WTC11 (cell line): ENCODE measurements at regions not wholly inside any gene's neighbourhood (a gene's known extent, or its start where the extent isn't known, plus 50 kb on each side); places are given as distances from the start of the nearest gene placed in this dataset.

ENCODE experiments used
- ATAC-seq: fragments of 200-7000 bp; cut with Tn5 transposase; 2 replicates; pipeline ENCODE4 v1.10.0; 2021; ENCODE audit warnings: mild to moderate bottlenecking, moderate library complexity
- CTCF ChIA-PET: fragments of 300-600 bp; sonication (Branson Sonifier 250); formaldehyde crosslinking; loops from one replicate; lab custom pipeline; 2021; ENCODE audit warnings: antibody characterized with exemption; lab: Charles Lee
- POLR2A ChIA-PET: fragments of 350-600 bp; sonication (Branson Sonifier 250); formaldehyde crosslinking; loops from one replicate; lab custom pipeline; 2021; ENCODE audit warnings: antibody characterized with exemption; lab: Charles Lee
- DNase-seq: peaks from one replicate; pipeline ENCODE4 v3.0.0; 2021; ENCODE audit warnings: low spot score
- H3K27ac Mint-ChIP-seq: 2 replicates; pipeline ENCODE4 v1.8.0; 2021; ENCODE audit warnings: mixed read lengths
- H3K27me3 Mint-ChIP-seq: 2 replicates; pipeline ENCODE4 v1.8.0; 2021; ENCODE audit warnings: low read depth, mild to moderate bottlenecking, moderate library complexity, mixed read lengths
- H3K36me3 Mint-ChIP-seq: 2 replicates; pipeline ENCODE4 v1.8.0; 2021; ENCODE audit warnings: mixed read lengths
- H3K4me1 Mint-ChIP-seq: 2 replicates; pipeline ENCODE4 v1.8.0; 2022; ENCODE audit warnings: mixed read lengths
- H3K4me3 Mint-ChIP-seq: 2 replicates; pipeline ENCODE4 v1.8.0; 2021; ENCODE audit warnings: mild to moderate bottlenecking, moderate library complexity, mixed read lengths
- H3K9me3 Mint-ChIP-seq: 2 replicates; pipeline ENCODE4 v1.8.0; 2021; ENCODE audit warnings: mixed read lengths
- CREB1 ChIP-seq: sonication (generic); formaldehyde crosslinking; IDR thresholded peaks from 2 replicates; pipeline ENCODE4 v1.8.0; 2023; ENCODE audit warnings: mild to moderate bottlenecking, missing genetic modification reagents
- ESRRA ChIP-seq: sonication (generic); formaldehyde crosslinking; IDR thresholded peaks from 2 replicates; pipeline ENCODE4 v1.8.1; 2022; ENCODE audit warnings: mild to moderate bottlenecking, missing genetic modification reagents, borderline replicate concordance
- ETV6 ChIP-seq: sonication (generic); formaldehyde crosslinking; IDR thresholded peaks from 2 replicates; pipeline ENCODE4 v1.8.1; 2022; ENCODE audit warnings: mild to moderate bottlenecking, missing genetic modification reagents
- FOXJ3 ChIP-seq: sonication (generic); formaldehyde crosslinking; IDR thresholded peaks from 2 replicates; pipeline ENCODE4 v1.9.0; 2021; ENCODE audit warnings: missing genetic modification reagents, mild to moderate bottlenecking, borderline replicate concordance
- GTF2I ChIP-seq: fragments of 250-450 bp; sonication (Bioruptor Pico); conservative IDR thresholded peaks from 2 replicates; pipeline ENCODE4 v1.4.0; 2021; ENCODE audit warnings: mild to moderate bottlenecking
- PRRX2 ChIP-seq: fragments of 250-450 bp; sonication (Bioruptor Pico); IDR thresholded peaks from 2 replicates; pipeline ENCODE4 v1.8.0; 2021; ENCODE audit warnings: mild to moderate bottlenecking
- SMAD4 ChIP-seq: sonication (generic); formaldehyde crosslinking; IDR thresholded peaks from 2 replicates; pipeline ENCODE4 v1.8.0; 2022; ENCODE audit warnings: mild to moderate bottlenecking, missing genetic modification reagents
- SP1 ChIP-seq: sonication (generic); formaldehyde crosslinking; conservative IDR thresholded peaks from 2 replicates; pipeline ENCODE4 v1.8.1; 2022; ENCODE audit warnings: missing genetic modification reagents
- ZNF232 ChIP-seq: sonication (generic); formaldehyde crosslinking; IDR thresholded peaks from 2 replicates; pipeline ENCODE4 v1.8.0; 2022; ENCODE audit warnings: mild to moderate bottlenecking, missing genetic modification reagents
- ZNF416 ChIP-seq: fragments of 250-450 bp; sonication (Bioruptor Pico); IDR thresholded peaks from 2 replicates; pipeline ENCODE4 v1.9.0; 2021; ENCODE audit warnings: mild to moderate bottlenecking, inconsistent platforms
- ZNF423 ChIP-seq: fragments of 250-450 bp; sonication (Bioruptor Pico); IDR thresholded peaks from 2 replicates; pipeline ENCODE4 v2.1.2; 2022; ENCODE audit warnings: mild to moderate bottlenecking, moderate library complexity
- TF ChIP-seq, protein P1 (sequence below): fragments of 250-450 bp; sonication (Bioruptor Pico); IDR thresholded peaks from 2 replicates; pipeline ENCODE4 v1.9.0; 2021; ENCODE audit warnings: mild to moderate bottlenecking
- TF ChIP-seq, protein P2 (sequence below): sonication (generic); formaldehyde crosslinking; IDR thresholded peaks from 2 replicates; pipeline ENCODE4 v1.8.1; 2023; ENCODE audit warnings: mild to moderate bottlenecking, missing genetic modification reagents
- TF ChIP-seq, protein P3 (sequence below): sonication (generic); formaldehyde crosslinking; IDR thresholded peaks from 2 replicates; pipeline ENCODE4 v1.8.0; 2022; ENCODE audit warnings: mild to moderate bottlenecking, missing genetic modification reagents
- TF ChIP-seq, protein P4 (sequence below): fragments of 200-600 bp; IDR thresholded peaks from 2 replicates; pipeline ENCODE4 v1.8.0; 2022; ENCODE audit warnings: antibody characterized with exemption
- TF ChIP-seq, protein P5 (sequence below): sonication (generic); formaldehyde crosslinking; IDR thresholded peaks from 2 replicates; pipeline ENCODE4 v1.8.1; 2023; ENCODE audit warnings: mild to moderate bottlenecking, missing genetic modification reagents, moderate library complexity
- TF ChIP-seq, protein P6 (sequence below): sonication (generic); formaldehyde crosslinking; IDR thresholded peaks from 2 replicates; pipeline ENCODE4 v1.8.1; 2022; ENCODE audit warnings: mild to moderate bottlenecking, missing genetic modification reagents, moderate library complexity, borderline replicate concordance

DNA sequence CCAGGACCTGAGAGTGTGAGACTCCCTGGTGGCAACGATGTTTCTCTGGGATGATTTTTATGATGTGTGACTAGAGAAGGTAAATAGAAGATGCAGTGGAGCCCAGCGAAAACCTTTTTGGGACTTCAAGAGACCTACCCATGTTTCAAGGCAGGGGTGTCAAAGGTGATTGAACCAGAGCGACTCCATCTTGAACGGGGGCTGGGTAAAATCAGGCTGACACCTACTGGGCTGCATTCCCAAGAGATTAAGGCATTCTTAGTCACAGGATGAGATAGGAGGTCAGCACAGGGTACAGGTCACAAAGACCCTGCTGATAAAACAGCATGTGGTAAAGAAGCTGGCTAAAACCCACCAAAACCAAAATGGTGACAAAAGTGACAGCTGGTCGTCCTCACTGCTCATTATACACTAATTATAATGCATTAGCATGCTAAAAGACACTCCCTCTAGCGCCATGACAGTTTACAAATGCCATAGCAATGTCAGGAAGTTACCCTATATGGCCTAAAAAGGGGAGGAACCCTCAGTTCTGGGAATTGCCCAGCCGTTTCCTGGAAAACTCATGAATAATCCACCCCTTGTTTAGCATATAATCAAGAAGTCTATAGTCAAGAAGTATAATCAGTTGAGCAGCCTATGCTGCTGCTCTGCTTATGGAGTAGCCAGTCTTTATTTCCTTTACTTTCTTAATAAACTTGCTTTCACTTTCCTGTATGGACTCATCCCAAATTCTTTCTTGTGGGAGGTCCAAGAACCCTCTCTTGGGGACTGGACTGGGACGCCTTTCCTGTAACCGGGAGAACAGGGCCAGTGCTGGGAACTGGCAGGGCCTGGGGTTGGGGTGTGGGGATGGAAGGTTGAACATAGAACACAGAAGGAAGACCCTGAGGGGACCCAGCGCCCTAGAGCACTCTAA lies 526.4 kb downstream of the QKI start (continued):
- TF ChIP-seq, protein P1, sequence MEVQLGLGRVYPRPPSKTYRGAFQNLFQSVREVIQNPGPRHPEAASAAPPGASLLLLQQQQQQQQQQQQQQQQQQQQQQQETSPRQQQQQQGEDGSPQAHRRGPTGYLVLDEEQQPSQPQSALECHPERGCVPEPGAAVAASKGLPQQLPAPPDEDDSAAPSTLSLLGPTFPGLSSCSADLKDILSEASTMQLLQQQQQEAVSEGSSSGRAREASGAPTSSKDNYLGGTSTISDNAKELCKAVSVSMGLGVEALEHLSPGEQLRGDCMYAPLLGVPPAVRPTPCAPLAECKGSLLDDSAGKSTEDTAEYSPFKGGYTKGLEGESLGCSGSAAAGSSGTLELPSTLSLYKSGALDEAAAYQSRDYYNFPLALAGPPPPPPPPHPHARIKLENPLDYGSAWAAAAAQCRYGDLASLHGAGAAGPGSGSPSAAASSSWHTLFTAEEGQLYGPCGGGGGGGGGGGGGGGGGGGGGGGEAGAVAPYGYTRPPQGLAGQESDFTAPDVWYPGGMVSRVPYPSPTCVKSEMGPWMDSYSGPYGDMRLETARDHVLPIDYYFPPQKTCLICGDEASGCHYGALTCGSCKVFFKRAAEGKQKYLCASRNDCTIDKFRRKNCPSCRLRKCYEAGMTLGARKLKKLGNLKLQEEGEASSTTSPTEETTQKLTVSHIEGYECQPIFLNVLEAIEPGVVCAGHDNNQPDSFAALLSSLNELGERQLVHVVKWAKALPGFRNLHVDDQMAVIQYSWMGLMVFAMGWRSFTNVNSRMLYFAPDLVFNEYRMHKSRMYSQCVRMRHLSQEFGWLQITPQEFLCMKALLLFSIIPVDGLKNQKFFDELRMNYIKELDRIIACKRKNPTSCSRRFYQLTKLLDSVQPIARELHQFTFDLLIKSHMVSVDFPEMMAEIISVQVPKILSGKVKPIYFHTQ = peak; percentile 50; the same call in 1 of the 2 replicates
- TF ChIP-seq FOXJ3 (CRISPR knock-in tag) = no peak
- TF ChIP-seq ZNF232 (CRISPR knock-in tag) = no peak
- TF ChIP-seq ETV6 = 0 out of 2 replicates have a peak, but pooled peaks have one; percentile 14

DNA sequence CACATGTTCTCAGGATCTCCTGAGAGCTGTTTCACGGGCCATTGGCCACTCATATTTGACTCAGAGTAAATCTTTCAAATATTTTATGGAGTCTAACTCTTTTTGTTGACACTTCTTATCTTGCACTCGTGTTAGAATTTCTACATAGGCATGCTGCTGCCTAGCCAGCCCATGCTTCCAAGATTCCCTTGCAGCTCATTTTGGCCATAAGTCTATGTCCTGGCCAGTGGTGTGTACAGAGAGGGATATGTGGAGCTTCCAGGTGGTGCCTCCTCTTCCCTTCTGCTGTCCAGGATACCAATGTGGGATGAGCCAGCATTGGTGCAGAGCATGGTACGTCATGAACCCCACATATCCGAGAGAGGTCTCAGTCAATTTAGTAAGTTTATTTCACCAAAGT lies 522.6 kb downstream of the QKI start:
- TF ChIP-seq, protein P2, sequence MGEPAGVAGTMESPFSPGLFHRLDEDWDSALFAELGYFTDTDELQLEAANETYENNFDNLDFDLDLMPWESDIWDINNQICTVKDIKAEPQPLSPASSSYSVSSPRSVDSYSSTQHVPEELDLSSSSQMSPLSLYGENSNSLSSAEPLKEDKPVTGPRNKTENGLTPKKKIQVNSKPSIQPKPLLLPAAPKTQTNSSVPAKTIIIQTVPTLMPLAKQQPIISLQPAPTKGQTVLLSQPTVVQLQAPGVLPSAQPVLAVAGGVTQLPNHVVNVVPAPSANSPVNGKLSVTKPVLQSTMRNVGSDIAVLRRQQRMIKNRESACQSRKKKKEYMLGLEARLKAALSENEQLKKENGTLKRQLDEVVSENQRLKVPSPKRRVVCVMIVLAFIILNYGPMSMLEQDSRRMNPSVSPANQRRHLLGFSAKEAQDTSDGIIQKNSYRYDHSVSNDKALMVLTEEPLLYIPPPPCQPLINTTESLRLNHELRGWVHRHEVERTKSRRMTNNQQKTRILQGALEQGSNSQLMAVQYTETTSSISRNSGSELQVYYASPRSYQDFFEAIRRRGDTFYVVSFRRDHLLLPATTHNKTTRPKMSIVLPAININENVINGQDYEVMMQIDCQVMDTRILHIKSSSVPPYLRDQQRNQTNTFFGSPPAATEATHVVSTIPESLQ = no peak
- TF ChIP-seq, protein P1 = no peak
- TF ChIP-seq, protein P3, sequence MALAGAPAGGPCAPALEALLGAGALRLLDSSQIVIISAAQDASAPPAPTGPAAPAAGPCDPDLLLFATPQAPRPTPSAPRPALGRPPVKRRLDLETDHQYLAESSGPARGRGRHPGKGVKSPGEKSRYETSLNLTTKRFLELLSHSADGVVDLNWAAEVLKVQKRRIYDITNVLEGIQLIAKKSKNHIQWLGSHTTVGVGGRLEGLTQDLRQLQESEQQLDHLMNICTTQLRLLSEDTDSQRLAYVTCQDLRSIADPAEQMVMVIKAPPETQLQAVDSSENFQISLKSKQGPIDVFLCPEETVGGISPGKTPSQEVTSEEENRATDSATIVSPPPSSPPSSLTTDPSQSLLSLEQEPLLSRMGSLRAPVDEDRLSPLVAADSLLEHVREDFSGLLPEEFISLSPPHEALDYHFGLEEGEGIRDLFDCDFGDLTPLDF (CRISPR knock-in tag) = no peak
- TF ChIP-seq PRRX2 (CRISPR knock-in tag) (no peak), ZNF423 (CRISPR knock-in tag) (no peak)
- TF ChIP-seq, protein P4, sequence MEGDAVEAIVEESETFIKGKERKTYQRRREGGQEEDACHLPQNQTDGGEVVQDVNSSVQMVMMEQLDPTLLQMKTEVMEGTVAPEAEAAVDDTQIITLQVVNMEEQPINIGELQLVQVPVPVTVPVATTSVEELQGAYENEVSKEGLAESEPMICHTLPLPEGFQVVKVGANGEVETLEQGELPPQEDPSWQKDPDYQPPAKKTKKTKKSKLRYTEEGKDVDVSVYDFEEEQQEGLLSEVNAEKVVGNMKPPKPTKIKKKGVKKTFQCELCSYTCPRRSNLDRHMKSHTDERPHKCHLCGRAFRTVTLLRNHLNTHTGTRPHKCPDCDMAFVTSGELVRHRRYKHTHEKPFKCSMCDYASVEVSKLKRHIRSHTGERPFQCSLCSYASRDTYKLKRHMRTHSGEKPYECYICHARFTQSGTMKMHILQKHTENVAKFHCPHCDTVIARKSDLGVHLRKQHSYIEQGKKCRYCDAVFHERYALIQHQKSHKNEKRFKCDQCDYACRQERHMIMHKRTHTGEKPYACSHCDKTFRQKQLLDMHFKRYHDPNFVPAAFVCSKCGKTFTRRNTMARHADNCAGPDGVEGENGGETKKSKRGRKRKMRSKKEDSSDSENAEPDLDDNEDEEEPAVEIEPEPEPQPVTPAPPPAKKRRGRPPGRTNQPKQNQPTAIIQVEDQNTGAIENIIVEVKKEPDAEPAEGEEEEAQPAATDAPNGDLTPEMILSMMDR = no peak
- peaks cover 24% of the 10 kb centered on the region for H3K36me3 Mint-ChIP-seq
- H3K9me3 Mint-ChIP-seq = peaks cover 40% of the 10 kb centered on the region
- peaks cover 41% of the 10 kb centered on the region for H3K4me1 Mint-ChIP-seq
- DNase-seq (no peak), ATAC-seq (no peak)
- H3K27ac Mint-ChIP-seq = no peak overlapping the region
- no peaks in the 10 kb centered on the region for H3K27me3 Mint-ChIP-seq
- CTCF ChIA-PET = no interaction called here
- no peak overlapping the region for H3K4me3 Mint-ChIP-seq
- POLR2A ChIA-PET = no interaction called here

DNA sequence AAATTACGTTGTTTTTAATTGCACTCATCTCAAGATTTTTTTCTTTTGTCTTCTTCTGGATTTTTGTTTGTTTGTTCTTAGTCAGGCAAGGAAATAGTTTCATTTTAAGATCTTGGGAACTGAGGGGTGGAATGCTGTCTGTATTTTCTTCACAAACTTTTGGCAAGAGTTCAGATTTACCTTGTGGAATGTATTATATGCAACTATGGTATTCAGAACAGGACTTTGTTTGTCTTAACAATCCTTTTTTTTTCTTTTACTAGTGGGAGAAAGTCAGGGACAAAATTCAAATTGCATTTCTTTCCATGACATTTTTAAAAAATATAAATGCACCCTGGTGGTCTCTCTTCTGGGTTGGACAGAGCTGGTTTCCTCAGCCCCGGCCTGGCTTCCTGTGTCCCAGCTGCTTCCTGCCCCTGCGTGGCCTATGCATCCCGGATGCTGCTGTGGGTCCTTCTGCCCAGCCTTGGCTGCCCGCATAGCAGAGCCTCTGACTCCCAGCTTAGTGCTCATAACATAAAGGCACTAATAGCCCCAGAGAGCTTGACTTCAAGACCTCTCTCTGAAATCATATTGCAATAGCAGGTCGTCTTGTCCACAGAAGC lies 520.7 kb downstream of the QKI start:
- peaks cover 35% of the 10 kb centered on the region for H3K9me3 Mint-ChIP-seq
- CTCF ChIA-PET = no interaction called here
- H3K36me3 Mint-ChIP-seq = peaks cover 24% of the 10 kb centered on the region
- POLR2A ChIA-PET = interaction anchor here (0.7 kb wide), 1 partner anchor 53 kb away, joined by 4 read pairs; no protein-coding TSS in a partner anchor
- no peak overlapping the region for H3K27ac Mint-ChIP-seq
- peaks cover 23% of the 10 kb centered on the region for H3K4me1 Mint-ChIP-seq
- no peak for ATAC-seq
- DNase-seq = no peak
- no peaks in the 10 kb centered on the region for H3K27me3 Mint-ChIP-seq
- no peak overlapping the region for H3K4me3 Mint-ChIP-seq
- TF ChIP-seq, protein P5, sequence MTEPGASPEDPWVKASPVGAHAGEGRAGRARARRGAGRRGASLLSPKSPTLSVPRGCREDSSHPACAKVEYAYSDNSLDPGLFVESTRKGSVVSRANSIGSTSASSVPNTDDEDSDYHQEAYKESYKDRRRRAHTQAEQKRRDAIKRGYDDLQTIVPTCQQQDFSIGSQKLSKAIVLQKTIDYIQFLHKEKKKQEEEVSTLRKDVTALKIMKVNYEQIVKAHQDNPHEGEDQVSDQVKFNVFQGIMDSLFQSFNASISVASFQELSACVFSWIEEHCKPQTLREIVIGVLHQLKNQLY (CRISPR knock-in tag) = no peak
- TF ChIP-seq CREB1 (no peak), GTF2I (no peak), SP1 (CRISPR knock-in tag) (no peak), ZNF416 (CRISPR knock-in tag) (no peak), FOXJ3 (CRISPR knock-in tag) (no peak), ESRRA (CRISPR knock-in tag) (no peak), SMAD4 (CRISPR knock-in tag) (no peak)
- TF ChIP-seq, protein P6, sequence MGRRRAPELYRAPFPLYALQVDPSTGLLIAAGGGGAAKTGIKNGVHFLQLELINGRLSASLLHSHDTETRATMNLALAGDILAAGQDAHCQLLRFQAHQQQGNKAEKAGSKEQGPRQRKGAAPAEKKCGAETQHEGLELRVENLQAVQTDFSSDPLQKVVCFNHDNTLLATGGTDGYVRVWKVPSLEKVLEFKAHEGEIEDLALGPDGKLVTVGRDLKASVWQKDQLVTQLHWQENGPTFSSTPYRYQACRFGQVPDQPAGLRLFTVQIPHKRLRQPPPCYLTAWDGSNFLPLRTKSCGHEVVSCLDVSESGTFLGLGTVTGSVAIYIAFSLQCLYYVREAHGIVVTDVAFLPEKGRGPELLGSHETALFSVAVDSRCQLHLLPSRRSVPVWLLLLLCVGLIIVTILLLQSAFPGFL = no peak
